Type B pancreatic cell (in vitro differentiated cells): ENCODE measurements at regions not wholly inside any gene's neighbourhood (a gene's known extent, or its start where the extent isn't known, plus 50 kb on each side); places are given as distances from the start of the nearest gene placed in this dataset.
A peak's percentile ranks its signal among the peaks of the same experiment; 100 is the strongest.

Experiments
- DNase-seq: peaks from one replicate; pipeline ENCODE4 v3.0.0; 2021; ENCODE audit warnings: mixed read lengths; ENCODE audit not compliant: unreplicated experiment; ENCODE audit errors: extremely low spot score
- H3K27ac Mint-ChIP-seq: 2 replicates; pipeline ENCODE4 v1.8.0; 2021; ENCODE audit warnings: mild to moderate bottlenecking, mixed read lengths
- H3K27me3 Mint-ChIP-seq: 2 replicates; pipeline ENCODE4 v1.8.0; 2021; ENCODE audit warnings: mixed read lengths
- H3K36me3 Mint-ChIP-seq: 2 replicates; pipeline ENCODE4 v1.8.0; 2021; ENCODE audit warnings: mixed read lengths
- H3K4me1 Mint-ChIP-seq: one replicate; pipeline ENCODE4 v1.8.0; 2021; ENCODE audit warnings: mixed read lengths; ENCODE audit not compliant: unreplicated experiment
- H3K4me3 Mint-ChIP-seq: 2 replicates; pipeline ENCODE4 v1.8.0; 2021; ENCODE audit warnings: mild to moderate bottlenecking, mixed read lengths
- H3K9me3 Mint-ChIP-seq: 2 replicates; pipeline ENCODE4 v1.8.0; 2021; ENCODE audit warnings: mixed read lengths
- TF ChIP-seq, protein P1 (sequence below): fragments of 200-600 bp; sonication (generic); conservative IDR thresholded peaks from 2 replicates; pipeline ENCODE4 v1.5.0; 2021; ENCODE audit warnings: antibody characterized with exemption, mild to moderate bottlenecking

DNA sequence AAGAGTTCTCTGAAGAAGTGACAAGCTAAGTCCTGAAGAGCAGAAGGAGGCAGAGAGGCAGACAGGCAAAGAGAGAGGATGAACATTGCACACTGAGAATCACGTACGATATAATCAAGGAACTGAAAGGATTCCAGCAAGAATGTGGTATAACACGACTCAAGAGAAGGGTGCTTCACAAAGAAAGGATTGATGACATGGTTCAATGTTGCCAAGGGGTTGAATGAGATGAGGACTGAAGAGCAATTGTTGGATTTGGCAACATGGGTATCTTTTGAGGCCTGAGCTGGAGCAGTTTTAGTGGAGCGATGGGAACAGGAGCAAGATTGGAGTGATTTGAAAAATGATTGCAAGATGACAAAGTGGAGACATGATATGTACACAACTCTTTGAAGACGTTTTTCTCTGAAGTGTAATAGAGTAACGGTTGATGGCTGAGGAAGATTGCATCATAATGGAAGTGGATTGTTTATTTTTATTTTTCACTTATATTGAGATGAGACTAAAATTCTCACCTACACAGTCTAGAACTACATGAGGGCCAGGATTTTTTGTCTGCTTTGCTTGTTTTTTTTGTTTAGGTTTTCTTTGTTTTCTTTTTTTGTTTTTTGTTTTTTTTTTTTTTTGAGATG lies 1049.9 kb upstream of the WWC1 start:
- Mint-ChIP-seq H3K27me3 (no peaks in the 10 kb centered on the region), H3K36me3 (no peaks in the 10 kb centered on the region)
- DNase-seq: no peak

DNA sequence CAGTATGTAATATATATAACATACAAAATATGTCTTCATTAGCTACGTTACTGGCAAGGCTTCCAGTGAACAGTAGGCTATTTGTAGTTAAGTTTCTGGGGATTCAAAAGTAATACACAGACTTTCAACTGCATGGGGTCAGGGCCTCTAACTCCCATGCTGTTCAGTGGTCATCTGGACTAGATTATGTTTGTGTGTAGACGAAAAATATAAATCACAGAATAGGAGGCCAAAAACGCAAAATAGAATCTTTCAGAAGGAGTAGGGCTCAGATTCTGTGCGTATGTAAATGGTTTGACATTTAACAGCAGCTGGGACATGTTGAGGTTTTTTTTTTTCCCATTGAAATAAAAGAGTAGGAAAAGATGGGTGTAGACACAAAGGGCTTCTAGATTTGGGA lies 1048.7 kb upstream of the WWC1 start:
- Mint-ChIP-seq H3K4me3 (no peak overlapping the region), H3K4me1 (peaks cover 22% of the 10 kb centered on the region), H3K9me3 (no peaks in the 10 kb centered on the region), H3K27ac (no peak overlapping the region), H3K27me3 (no peaks in the 10 kb centered on the region), H3K36me3 (no peaks in the 10 kb centered on the region)
- DNase-seq: no peak
- TF ChIP-seq, protein P1, sequence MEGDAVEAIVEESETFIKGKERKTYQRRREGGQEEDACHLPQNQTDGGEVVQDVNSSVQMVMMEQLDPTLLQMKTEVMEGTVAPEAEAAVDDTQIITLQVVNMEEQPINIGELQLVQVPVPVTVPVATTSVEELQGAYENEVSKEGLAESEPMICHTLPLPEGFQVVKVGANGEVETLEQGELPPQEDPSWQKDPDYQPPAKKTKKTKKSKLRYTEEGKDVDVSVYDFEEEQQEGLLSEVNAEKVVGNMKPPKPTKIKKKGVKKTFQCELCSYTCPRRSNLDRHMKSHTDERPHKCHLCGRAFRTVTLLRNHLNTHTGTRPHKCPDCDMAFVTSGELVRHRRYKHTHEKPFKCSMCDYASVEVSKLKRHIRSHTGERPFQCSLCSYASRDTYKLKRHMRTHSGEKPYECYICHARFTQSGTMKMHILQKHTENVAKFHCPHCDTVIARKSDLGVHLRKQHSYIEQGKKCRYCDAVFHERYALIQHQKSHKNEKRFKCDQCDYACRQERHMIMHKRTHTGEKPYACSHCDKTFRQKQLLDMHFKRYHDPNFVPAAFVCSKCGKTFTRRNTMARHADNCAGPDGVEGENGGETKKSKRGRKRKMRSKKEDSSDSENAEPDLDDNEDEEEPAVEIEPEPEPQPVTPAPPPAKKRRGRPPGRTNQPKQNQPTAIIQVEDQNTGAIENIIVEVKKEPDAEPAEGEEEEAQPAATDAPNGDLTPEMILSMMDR: no peak

More for the DNA sequence above, 1049.9 kb upstream of the WWC1 start:
- Mint-ChIP-seq H3K9me3 (no peaks in the 10 kb centered on the region), H3K4me1 (peaks cover 22% of the 10 kb centered on the region), H3K4me3 (no peak overlapping the region), H3K27ac (no peak overlapping the region)
- TF ChIP-seq, protein P1: no peak

DNA sequence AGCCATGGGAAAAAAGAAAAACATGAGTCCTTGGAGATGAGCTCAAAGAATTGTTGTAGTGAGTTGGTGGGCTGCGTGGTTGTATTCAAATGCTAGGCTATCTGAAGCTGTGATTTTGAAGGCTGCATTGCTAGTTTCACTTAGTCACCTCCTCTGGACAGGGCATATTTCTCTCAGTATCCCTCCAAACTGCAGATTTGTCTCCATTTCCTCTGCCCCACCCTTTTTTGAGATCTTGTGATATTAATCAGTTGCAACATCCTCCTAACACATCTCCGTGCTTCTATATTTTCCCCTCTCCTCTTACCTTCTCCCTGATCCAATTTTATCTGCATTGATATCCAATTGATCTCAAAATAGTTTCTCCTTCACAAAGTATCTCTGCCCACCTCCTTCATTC lies 1048.0 kb upstream of the WWC1 start:
- H3K4me3 Mint-ChIP-seq: no peak overlapping the region
- H3K27ac Mint-ChIP-seq: no peak overlapping the region
- H3K4me1 Mint-ChIP-seq: peaks cover 22% of the 10 kb centered on the region
- no peaks in the 10 kb centered on the region for H3K9me3 Mint-ChIP-seq
- TF ChIP-seq, protein P1: no peak
- no peaks in the 10 kb centered on the region for H3K36me3 Mint-ChIP-seq
- no peak for DNase-seq
- H3K27me3 Mint-ChIP-seq: no peaks in the 10 kb centered on the region

DNA sequence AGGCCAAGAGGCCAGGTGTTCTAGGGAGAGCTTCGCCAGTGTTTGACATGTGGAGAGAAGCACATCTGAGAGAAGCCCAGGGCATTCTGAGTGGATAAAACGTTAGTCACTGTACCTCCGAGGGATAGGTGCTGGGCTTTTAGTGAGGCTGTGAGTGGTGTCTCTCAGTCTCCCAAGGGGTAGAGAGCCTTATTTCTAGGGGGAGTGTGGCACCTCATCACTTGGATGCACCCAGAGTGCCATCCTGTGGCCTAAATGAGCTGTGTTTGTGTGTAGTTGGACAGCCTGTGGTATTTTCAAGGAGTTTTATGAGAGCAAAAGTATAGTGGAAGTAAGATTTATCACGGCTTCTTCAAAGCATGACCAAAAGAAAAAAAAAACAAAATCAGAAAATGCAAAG lies 1046.9 kb upstream of the WWC1 start:
- DNase-seq: no peak
- Mint-ChIP-seq H3K27me3 (no peaks in the 10 kb centered on the region), H3K4me3 (no peak overlapping the region), H3K9me3 (no peaks in the 10 kb centered on the region), H3K36me3 (no peaks in the 10 kb centered on the region), H3K27ac (no peak overlapping the region), H3K4me1 (peaks cover 22% of the 10 kb centered on the region)
- TF ChIP-seq, protein P1: peak; percentile 74

DNA sequence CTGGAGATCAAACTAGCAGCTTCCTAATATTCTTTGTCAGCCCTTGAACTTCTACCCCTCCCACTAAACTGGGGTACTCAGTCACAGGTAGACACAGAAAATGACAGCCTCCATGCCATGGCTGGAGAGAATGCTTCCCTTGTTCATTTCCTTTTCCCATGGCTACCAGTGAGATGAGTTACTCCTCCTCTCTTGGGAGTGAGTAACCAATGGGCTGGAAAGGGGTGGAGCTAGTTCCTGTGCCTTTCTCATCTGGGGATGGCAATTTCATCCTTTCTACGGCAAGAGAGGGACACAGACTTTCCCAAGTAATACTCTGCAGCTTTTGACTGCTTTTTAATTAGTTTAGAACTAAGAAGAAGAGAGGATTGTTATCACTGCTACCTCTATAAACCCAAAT lies 1045.6 kb upstream of the WWC1 start:
- TF ChIP-seq, protein P1: no peak
- H3K4me1 Mint-ChIP-seq: peaks cover 22% of the 10 kb centered on the region
- no peak overlapping the region for H3K27ac Mint-ChIP-seq
- H3K36me3 Mint-ChIP-seq: no peaks in the 10 kb centered on the region
- no peaks in the 10 kb centered on the region for H3K9me3 Mint-ChIP-seq
- DNase-seq: no peak
- no peaks in the 10 kb centered on the region for H3K27me3 Mint-ChIP-seq
- H3K4me3 Mint-ChIP-seq: no peak overlapping the region

DNA sequence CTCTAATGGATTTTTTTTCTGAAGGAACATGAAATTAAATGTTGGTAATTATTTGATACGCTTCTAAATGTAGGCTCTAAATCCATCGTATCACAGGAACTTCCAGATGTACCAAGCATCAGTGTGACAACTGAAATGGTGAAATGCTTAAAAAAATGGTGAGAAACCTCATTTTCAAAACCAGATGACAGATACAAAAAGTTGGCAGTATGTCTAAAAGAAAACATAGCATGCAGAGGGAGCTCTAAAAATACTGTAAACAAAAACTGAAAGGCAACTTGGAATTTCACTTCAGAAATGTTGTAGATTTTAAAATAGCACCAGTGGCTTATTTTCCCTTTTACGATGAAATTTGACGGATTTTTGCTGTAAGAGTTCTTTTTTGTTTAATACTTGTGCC lies 1043.6 kb upstream of the WWC1 start:
- H3K36me3 Mint-ChIP-seq: no peaks in the 10 kb centered on the region
- TF ChIP-seq, protein P1: no peak
- no peaks in the 10 kb centered on the region for H3K27me3 Mint-ChIP-seq
- no peak overlapping the region for H3K27ac Mint-ChIP-seq
- H3K9me3 Mint-ChIP-seq: no peaks in the 10 kb centered on the region
- DNase-seq: no peak
- H3K4me3 Mint-ChIP-seq: no peak overlapping the region
- H3K4me1 Mint-ChIP-seq: peaks cover 15% of the 10 kb centered on the region
